HEK293 (cell line): ENCODE measurements at regions not wholly inside any gene's neighbourhood (a gene's known extent, or its start where the extent isn't known, plus 50 kb on each side); places are given as distances from the start of the nearest gene placed in this dataset.

Experiments used
- CTCF ChIA-PET: fragments of 350-600 bp; formaldehyde crosslinking; extraction: SDS; loops from one replicate; lab custom pipeline; 2021; ENCODE audit warnings: antibody characterized with exemption; lab: Yijun Ruan, JAX
- POLR2A ChIA-PET: fragments of 300-600 bp; formaldehyde crosslinking; extraction: SDS; loops from one replicate; lab custom pipeline; 2020; ENCODE audit warnings: antibody characterized with exemption, inconsistent platforms; lab: Yijun Ruan, JAX
- H3K27ac ChIP-seq: fragments of 200-500 bp; sonication (Bioruptor generic); 2 replicates; pipeline ENCODE4 v1.5.1; 2014; ENCODE audit warnings: low read depth, low read length, control low read depth, inconsistent platforms; ENCODE audit errors: extremely low read depth
- H3K36me3 ChIP-seq, 2 experiments: fragments of 200-500 bp in 1 of 2; sonication (Bioruptor generic) in 1 of 2; 1 replicate in 1 of 2; 2 replicates in 1 of 2; pipeline ENCODE4 v1.5.1; 2014 to 2017; ENCODE audit warnings: inconsistent platforms in 2 of 2, low read length in 2 of 2; ENCODE audit not compliant: control insufficient read depth in 2 of 2, insufficient read depth in 1 of 2
- H3K4me1 ChIP-seq: fragments of 200-500 bp; sonication (Bioruptor generic); 2 replicates; pipeline ENCODE4 v1.5.1; 2014; ENCODE audit warnings: mild to moderate bottlenecking, low read length, inconsistent platforms; ENCODE audit not compliant: control insufficient read depth, insufficient read depth
- H3K4me3 ChIP-seq: 2 replicates; pipeline ENCODE4 v1.5.1; 2011; ENCODE audit warnings: low read depth, mild to moderate bottlenecking, control low read depth, low read length, moderate library complexity
- H3K9me3 ChIP-seq: fragments of 200-500 bp; sonication (Bioruptor generic); 2 replicates; pipeline ENCODE4 v1.5.1; 2014; ENCODE audit warnings: low read depth, low read length, inconsistent platforms; ENCODE audit not compliant: control insufficient read depth, insufficient read depth
- OVOL3 ChIP-seq: fragments of 450-650 bp; formaldehyde crosslinking; IDR thresholded peaks from 2 replicates; pipeline ENCODE4 v1.5.1; 2016; ENCODE audit warnings: missing biosample characterization, missing genetic modification characterization
- REST ChIP-seq: fragments of 450-650 bp; formaldehyde crosslinking; IDR thresholded peaks from 2 replicates; pipeline ENCODE4 v1.5.1; 2016; ENCODE audit warnings: missing biosample characterization, missing genetic modification characterization
- SALL2 ChIP-seq: fragments of 450-650 bp; formaldehyde crosslinking; IDR thresholded peaks from 2 replicates; pipeline ENCODE4 v1.5.0; 2017; ENCODE audit warnings: missing biosample characterization, mild to moderate bottlenecking, missing genetic modification characterization, borderline replicate concordance
- SETDB1 ChIP-seq: IDR thresholded peaks from one replicate; pipeline ENCODE4 v1.6.1; 2017; ENCODE audit warnings: mild to moderate bottlenecking, low read length, moderate library complexity, mixed read lengths; ENCODE audit not compliant: insufficient read length
- ZBTB21 ChIP-seq: fragments of 450-650 bp; formaldehyde crosslinking; IDR thresholded peaks from 2 replicates; pipeline ENCODE4 v1.5.1; 2017; ENCODE audit warnings: missing biosample characterization, missing genetic modification characterization
- ZBTB26 ChIP-seq: fragments of 450-650 bp; formaldehyde crosslinking; optimal IDR thresholded peaks from 2 replicates; pipeline ENCODE3; 2016; ENCODE audit warnings: missing biosample characterization, mild to moderate bottlenecking, missing genetic modification characterization
- ZNF155 ChIP-seq: fragments of 450-650 bp; formaldehyde crosslinking; IDR thresholded peaks from 2 replicates; pipeline ENCODE4 v1.5.1; 2016; ENCODE audit warnings: missing biosample characterization, missing genetic modification characterization
- ZNF16 ChIP-seq: fragments of 450-650 bp; formaldehyde crosslinking; IDR thresholded peaks from 2 replicates; pipeline ENCODE4 v1.5.1; 2016; ENCODE audit warnings: low read depth, missing biosample characterization, missing genetic modification characterization
- ZNF18 ChIP-seq: fragments of 450-650 bp; formaldehyde crosslinking; IDR thresholded peaks from 2 replicates; pipeline ENCODE4 v1.5.1; 2016; ENCODE audit warnings: missing biosample characterization, missing genetic modification characterization
- ZNF214 ChIP-seq: fragments of 450-650 bp; formaldehyde crosslinking; IDR thresholded peaks from 2 replicates; pipeline ENCODE4 v1.5.1; 2017; ENCODE audit warnings: missing biosample characterization, mild to moderate bottlenecking, missing genetic modification characterization, borderline replicate concordance
- ZNF280C ChIP-seq: fragments of 450-650 bp; formaldehyde crosslinking; IDR thresholded peaks from 2 replicates; pipeline ENCODE4 v1.5.1; 2016; ENCODE audit warnings: missing biosample characterization, missing genetic modification characterization
- ZNF423 ChIP-seq: fragments of 450-650 bp; formaldehyde crosslinking; IDR thresholded peaks from 2 replicates; pipeline ENCODE4 v1.5.1; 2016; ENCODE audit warnings: missing biosample characterization, missing genetic modification characterization
- ZNF488 ChIP-seq: fragments of 450-650 bp; formaldehyde crosslinking; IDR thresholded peaks from 2 replicates; pipeline ENCODE4 v1.5.1; 2016; ENCODE audit warnings: missing biosample characterization, missing genetic modification characterization
- ZNF658 ChIP-seq: fragments of 450-650 bp; formaldehyde crosslinking; IDR thresholded peaks from 2 replicates; pipeline ENCODE4; 2016; ENCODE audit warnings: missing biosample characterization, missing genetic modification characterization
- ZNF660 ChIP-seq: fragments of 450-650 bp; IDR thresholded peaks from 2 replicates; pipeline ENCODE4 v1.5.1; 2018; ENCODE audit warnings: missing biosample characterization, mild to moderate bottlenecking, missing genetic modification characterization
- ZNF837 ChIP-seq: fragments of 450-650 bp; formaldehyde crosslinking; IDR thresholded peaks from 2 replicates; pipeline ENCODE4 v1.5.1; 2016; ENCODE audit warnings: missing biosample characterization, missing genetic modification characterization
- TF ChIP-seq, protein P1 (sequence below): fragments of 450-650 bp; IDR thresholded peaks from 2 replicates; pipeline ENCODE4 v1.5.1; 2018; ENCODE audit warnings: missing biosample characterization, missing genetic modification characterization

- no peak overlapping the region for H3K4me3 ChIP-seq
- H3K4me1 ChIP-seq, result no peaks in the 10 kb centered on the region
- no peaks in the 10 kb centered on the region for H3K36me3 ChIP-seq
- TF ChIP-seq, protein P1, sequence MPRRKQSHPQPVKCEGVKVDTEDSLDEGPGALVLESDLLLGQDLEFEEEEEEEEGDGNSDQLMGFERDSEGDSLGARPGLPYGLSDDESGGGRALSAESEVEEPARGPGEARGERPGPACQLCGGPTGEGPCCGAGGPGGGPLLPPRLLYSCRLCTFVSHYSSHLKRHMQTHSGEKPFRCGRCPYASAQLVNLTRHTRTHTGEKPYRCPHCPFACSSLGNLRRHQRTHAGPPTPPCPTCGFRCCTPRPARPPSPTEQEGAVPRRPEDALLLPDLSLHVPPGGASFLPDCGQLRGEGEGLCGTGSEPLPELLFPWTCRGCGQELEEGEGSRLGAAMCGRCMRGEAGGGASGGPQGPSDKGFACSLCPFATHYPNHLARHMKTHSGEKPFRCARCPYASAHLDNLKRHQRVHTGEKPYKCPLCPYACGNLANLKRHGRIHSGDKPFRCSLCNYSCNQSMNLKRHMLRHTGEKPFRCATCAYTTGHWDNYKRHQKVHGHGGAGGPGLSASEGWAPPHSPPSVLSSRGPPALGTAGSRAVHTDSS (tag by site-specific recombination), result no peak
- TF ChIP-seq ZNF280C (tag by site-specific recombination), result no peak
- no peak for TF ChIP-seq ZNF660 (tag by site-specific recombination)
- no peak for TF ChIP-seq ZNF214 (tag by site-specific recombination)
- no peak for TF ChIP-seq ZNF155 (tag by site-specific recombination)
- no peak for TF ChIP-seq ZNF423 (tag by site-specific recombination)
- TF ChIP-seq REST (tag by site-specific recombination), result no peak
- TF ChIP-seq ZNF18 (tag by site-specific recombination), result no peak
- TF ChIP-seq ZBTB21 (tag by site-specific recombination), result no peak
- TF ChIP-seq SETDB1, result no peak
- no peak for TF ChIP-seq SALL2 (tag by site-specific recombination)
- no peak for TF ChIP-seq ZNF658
- TF ChIP-seq ZBTB26 (tag by site-specific recombination), result no peak
- no peak for TF ChIP-seq ZNF16 (tag by site-specific recombination)
- TF ChIP-seq ZNF488, result no peak
- no peak for TF ChIP-seq ZNF837 (tag by site-specific recombination)
- no peak for TF ChIP-seq OVOL3 (tag by site-specific recombination)
- no peak overlapping the region for H3K27ac ChIP-seq
- H3K9me3 ChIP-seq, result no peaks in the 10 kb centered on the region
- ChIA-PET CTCF (interaction anchor here (0.7 to 1.4 kb wide), 3 partner anchors 40 to 45 kb away, joined by 3 to 4 read pairs (median 4); no protein-coding TSS in a partner anchor), POLR2A (no interaction called here)
Observed at GRCh38 chr18:76213991-76214390, 281.1 kb downstream of the ZNF516 start.
